A673 (cell line): ENCODE measurements at regions not wholly inside any gene's neighbourhood (a gene's known extent, or its start where the extent isn't known, plus 50 kb on each side); places are given as distances from the start of the nearest gene placed in this dataset.

ENCODE experiments used
- BruUV-seq: library from RNA; stranded (reverse); fragments of 400-500 nt; replicated peaks from 2 replicates; lab custom pipeline; 2021; lab: Mats Ljungman, UMichigan
- CTCF ChIA-PET: fragments of 300-600 bp; sonication (Branson Sonifier 250); formaldehyde crosslinking; loops from one replicate; lab custom pipeline; 2022; ENCODE audit warnings: antibody characterized with exemption; lab: Charles Lee
- POLR2A ChIA-PET: fragments of 300-600 bp; sonication (Branson Sonifier 250); formaldehyde crosslinking; loops from one replicate; lab custom pipeline; 2022; ENCODE audit warnings: antibody characterized with exemption; ENCODE audit not compliant: low non-redundant PET; lab: Charles Lee
- DNase-seq: peaks from one replicate; pipeline ENCODE4 v3.0.0-alpha.2; 2015; ENCODE audit warnings: low spot score
- H3K27ac ChIP-seq: fragments of 200-600 bp; sonication (generic); 2 replicates; pipeline ENCODE4 v1.5.1; 2016; ENCODE audit warnings: mixed run types, low read depth, mild to moderate bottlenecking, mixed read lengths, antibody characterized with exemption, low read length; ENCODE audit not compliant: poor library complexity, severe bottlenecking
- H3K27me3 ChIP-seq: fragments of 200-600 bp; sonication (generic); replicated peaks from 2 replicates; pipeline ENCODE4 v1.6.1; 2017; ENCODE audit warnings: mixed run types, low read depth, mild to moderate bottlenecking, mixed read lengths, antibody characterized with exemption, low read length; ENCODE audit not compliant: insufficient read depth, poor library complexity
- H3K36me3 ChIP-seq: fragments of 200-600 bp; sonication (generic); 2 replicates; pipeline ENCODE4 v1.6.1; 2016; ENCODE audit warnings: mixed run types, mild to moderate bottlenecking, mixed read lengths, antibody characterized with exemption, low read length; ENCODE audit not compliant: insufficient read depth, poor library complexity, severe bottlenecking
- H3K4me1 ChIP-seq: fragments of 200-600 bp; sonication (generic); 2 replicates; pipeline ENCODE4 v1.6.1; 2017; ENCODE audit warnings: mixed run types, mild to moderate bottlenecking, mixed read lengths, antibody characterized with exemption, low read length; ENCODE audit not compliant: insufficient read depth, poor library complexity, severe bottlenecking
- H3K4me3 ChIP-seq: fragments of 200-600 bp; sonication (generic); 2 replicates; pipeline ENCODE4 v1.5.1; 2016; ENCODE audit warnings: low read depth, mixed run types, mild to moderate bottlenecking, mixed read lengths, low read length; ENCODE audit not compliant: poor library complexity, severe bottlenecking
- H3K9me3 ChIP-seq: fragments of 200-600 bp; sonication (generic); 2 replicates; pipeline ENCODE4 v1.6.1; 2016; ENCODE audit warnings: mixed run types, low read depth, mild to moderate bottlenecking, mixed read lengths, antibody characterized with exemption, low read length; ENCODE audit not compliant: poor library complexity, severe bottlenecking
- EZH2 ChIP-seq: fragments of 200-600 bp; sonication (generic); IDR thresholded peaks from 2 replicates; pipeline ENCODE4 v1.6.1; 2017; ENCODE audit warnings: borderline replicate concordance, low read depth, mild to moderate bottlenecking, mixed read lengths, antibody characterized with exemption, low read length; ENCODE audit not compliant: poor library complexity, severe bottlenecking
- intact Hi-C: fragments of 100-400 bp; cut with micrococcal nuclease; formaldehyde crosslinking; loops from one replicate; pipeline ENCODE4 v1.10.0; 2022; ENCODE audit not compliant: unreplicated experiment
- TF ChIP-seq, protein P1 (sequence below): fragments of 300-800, 200-600 bp; sonication (generic); conservative IDR thresholded peaks from 2 replicates; pipeline ENCODE4 v1.5.1; 2017; ENCODE audit warnings: low read depth, mild to moderate bottlenecking, antibody characterized with exemption, low read length, moderate library complexity, mixed read lengths

DNA sequence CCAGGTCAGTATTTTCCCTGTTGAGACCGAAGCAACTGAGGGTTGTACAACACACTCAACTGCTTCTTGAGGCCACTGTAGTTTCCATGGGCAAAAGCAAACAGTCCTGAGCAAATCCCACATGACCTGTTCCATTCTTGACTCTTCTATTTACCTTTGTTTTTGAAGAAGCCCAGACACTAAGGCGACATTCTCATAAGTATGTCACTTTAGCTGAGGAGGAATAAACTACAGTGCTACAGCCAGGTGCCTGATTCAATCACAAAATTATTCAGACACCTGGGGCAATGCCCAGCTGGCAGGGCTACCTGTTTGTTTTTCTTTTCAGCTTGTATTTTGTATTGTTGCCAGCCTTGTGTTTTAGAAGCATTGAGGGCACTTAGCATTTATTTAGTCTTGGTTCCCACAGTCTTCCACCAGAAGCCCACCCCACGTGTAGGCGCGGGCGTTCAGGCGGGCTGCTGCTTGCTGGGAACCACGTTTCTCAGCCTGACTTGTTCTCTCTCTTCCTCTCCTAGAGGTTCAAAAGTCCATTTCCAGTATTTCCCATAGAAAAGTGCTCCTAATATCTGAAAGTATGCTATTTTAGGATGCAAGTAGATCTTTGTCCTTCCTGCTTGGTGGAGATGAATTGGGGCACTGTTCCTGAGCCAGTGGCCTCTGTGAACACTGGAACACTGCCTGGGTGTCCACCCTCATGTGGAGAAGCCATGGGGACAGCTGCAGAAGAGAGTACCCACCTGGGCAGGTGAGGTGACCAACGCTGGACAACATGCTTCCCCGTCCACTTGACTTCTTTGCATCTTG lies 99.0 kb upstream of the COPS8 start:
- DNase-seq: no peak
- BruUV-seq: no TSS peak
- H3K36me3 ChIP-seq: no peaks in the 10 kb centered on the region
- CTCF ChIA-PET: no interaction called here
- peaks cover 58% of the 10 kb centered on the region for H3K27me3 ChIP-seq
- intact Hi-C loops: no loop called here
- no peak for TF ChIP-seq EZH2
- TF ChIP-seq, protein P1, sequence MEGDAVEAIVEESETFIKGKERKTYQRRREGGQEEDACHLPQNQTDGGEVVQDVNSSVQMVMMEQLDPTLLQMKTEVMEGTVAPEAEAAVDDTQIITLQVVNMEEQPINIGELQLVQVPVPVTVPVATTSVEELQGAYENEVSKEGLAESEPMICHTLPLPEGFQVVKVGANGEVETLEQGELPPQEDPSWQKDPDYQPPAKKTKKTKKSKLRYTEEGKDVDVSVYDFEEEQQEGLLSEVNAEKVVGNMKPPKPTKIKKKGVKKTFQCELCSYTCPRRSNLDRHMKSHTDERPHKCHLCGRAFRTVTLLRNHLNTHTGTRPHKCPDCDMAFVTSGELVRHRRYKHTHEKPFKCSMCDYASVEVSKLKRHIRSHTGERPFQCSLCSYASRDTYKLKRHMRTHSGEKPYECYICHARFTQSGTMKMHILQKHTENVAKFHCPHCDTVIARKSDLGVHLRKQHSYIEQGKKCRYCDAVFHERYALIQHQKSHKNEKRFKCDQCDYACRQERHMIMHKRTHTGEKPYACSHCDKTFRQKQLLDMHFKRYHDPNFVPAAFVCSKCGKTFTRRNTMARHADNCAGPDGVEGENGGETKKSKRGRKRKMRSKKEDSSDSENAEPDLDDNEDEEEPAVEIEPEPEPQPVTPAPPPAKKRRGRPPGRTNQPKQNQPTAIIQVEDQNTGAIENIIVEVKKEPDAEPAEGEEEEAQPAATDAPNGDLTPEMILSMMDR: no peak
- no peak overlapping the region for H3K4me3 ChIP-seq
- POLR2A ChIA-PET: no interaction called here
- H3K9me3 ChIP-seq: no peaks in the 10 kb centered on the region
- no peak overlapping the region for H3K27ac ChIP-seq
- no peaks in the 10 kb centered on the region for H3K4me1 ChIP-seq

GRCh38 chr2:236988216-236988615 lies 97.5 kb upstream of the COPS8 start:
- Histone ChIP-seq H3K9me3 (no peaks in the 10 kb centered on the region), H3K36me3 (no peaks in the 10 kb centered on the region), H3K4me1 (no peaks in the 10 kb centered on the region), H3K4me3 (no peak overlapping the region), H3K27me3 (peaks cover 72% of the 10 kb centered on the region), H3K27ac (no peak overlapping the region)
- BruUV-seq: no TSS peak
- intact Hi-C loops: no loop called here
- POLR2A ChIA-PET: no interaction called here
- CTCF ChIA-PET: no interaction called here
- no peak for DNase-seq
- TF ChIP-seq EZH2: no peak
- TF ChIP-seq, protein P1: no peak

GRCh38 chr2:236988690-236989624 lies 96.7 kb upstream of the COPS8 start:
- BruUV-seq: no TSS peak
- CTCF ChIA-PET: no interaction called here
- no peak for DNase-seq

More at GRCh38 chr2:236988690-236989624, 96.7 kb upstream of the COPS8 start:
- no peak for TF ChIP-seq EZH2
- TF ChIP-seq, protein P1: no peak
- no peak overlapping the region for H3K27ac ChIP-seq
- H3K4me3 ChIP-seq: no peak overlapping the region
- no peaks in the 10 kb centered on the region for H3K4me1 ChIP-seq
- peaks cover 78% of the 10 kb centered on the region for H3K27me3 ChIP-seq
- POLR2A ChIA-PET: no interaction called here
- intact Hi-C loops: no loop called here
- no peaks in the 10 kb centered on the region for H3K36me3 ChIP-seq
- H3K9me3 ChIP-seq: no peaks in the 10 kb centered on the region
